Upper lobe of left lung (tissue), 6 donors: ENCODE measurements at regions not wholly inside any gene's neighbourhood (a gene's known extent, or its start where the extent isn't known, plus 50 kb on each side); places are given as distances from the start of the nearest gene placed in this dataset.
"Not testable (repeated sequence)": the region's sequence is repeated elsewhere in the genome, so short reads cannot be mapped to it uniquely, and the experiment has no call there.

ENCODE experiments used
- ATAC-seq, 2 donors: fragments of 200-7000 bp; cut with Tn5 transposase; one replicate each; pipeline ENCODE4 v1.9.1; 2022; ENCODE audit warnings: mild to moderate bottlenecking in 2 of 2, moderate library complexity in 2 of 2; ENCODE audit not compliant: low FRiP score in 2 of 2
- DNase-seq, 2 donors: peaks; one replicate each; pipeline ENCODE4 v3.0.0-alpha.2; 2019 to 2020
- H3K27ac ChIP-seq, 4 donors: fragments of 200-600 bp; sonication (generic); one replicate each; pipeline ENCODE4 v1.5.1; 2016 to 2019
- H3K27me3 ChIP-seq, 4 donors: fragments of 200-600 bp; sonication (generic); one replicate each; pipeline ENCODE4 v1.5.1; 2017 to 2019
- H3K36me3 ChIP-seq, 4 donors: fragments of 200-600 bp; sonication (generic); one replicate each; pipeline ENCODE4 v1.5.1; 2016 to 2019
- H3K4me1 ChIP-seq, 4 donors: fragments of 200-600 bp; sonication (generic); one replicate each; pipeline ENCODE4 v1.5.1; 2018 to 2019
- H3K4me3 ChIP-seq, 4 donors: fragments of 200-600 bp; sonication (generic); one replicate each; pipeline ENCODE4 v1.5.1; 2017 to 2019; ENCODE audit warnings: mild to moderate bottlenecking in 2 of 4, moderate library complexity in 1 of 4
- H3K9me3 ChIP-seq, 4 donors: fragments of 200-600 bp; sonication (generic); one replicate each; pipeline ENCODE4 v1.5.1; 2018 to 2019
- EP300 ChIP-seq, 4 donors: sonication (generic); formaldehyde crosslinking; IDR thresholded peaks; one replicate each; pipeline ENCODE4 v1.5.1; 2017; ENCODE audit warnings: antibody characterized with exemption in 4 of 4, control low read depth in 2 of 4
- POLR2A ChIP-seq, 4 donors: fragments of 450-650 bp; IDR thresholded peaks; one replicate each; pipeline ENCODE4 v1.5.1; 2016 to 2017; ENCODE audit warnings: antibody characterized with exemption in 4 of 4, mild to moderate bottlenecking in 2 of 4
- POLR2AphosphoS5 ChIP-seq, 2 donors: sonication (generic); formaldehyde crosslinking; IDR thresholded peaks; one replicate each; pipeline ENCODE4 v1.5.1; 2017; ENCODE audit warnings: antibody characterized with exemption in 2 of 2
- WGBS, 2 donors: methylation state at CpG; one replicate each; pipeline ENCODE4 v1.1.5; 2017 to 2018; 5-methylcytosine and 5-hydroxymethylcytosine counted together
- TF ChIP-seq, protein P1 (sequence below), 6 experiments: fragments of 450-650 bp in 4 of 6; fragments of 200-600 bp in 2 of 6; sonication (generic) in 2 of 6; IDR thresholded peaks; one replicate each; pipeline ENCODE4 v1.5.1; 2016 to 2019; ENCODE audit warnings: antibody characterized with exemption in 6 of 6
- donor health status: DM: no; HTN: no; CAD: no; lungs with moderate emphysema.
- donor health status: DM: no; HTN: yes; CAD: no; lungs with severe emphysema.

DNA sequence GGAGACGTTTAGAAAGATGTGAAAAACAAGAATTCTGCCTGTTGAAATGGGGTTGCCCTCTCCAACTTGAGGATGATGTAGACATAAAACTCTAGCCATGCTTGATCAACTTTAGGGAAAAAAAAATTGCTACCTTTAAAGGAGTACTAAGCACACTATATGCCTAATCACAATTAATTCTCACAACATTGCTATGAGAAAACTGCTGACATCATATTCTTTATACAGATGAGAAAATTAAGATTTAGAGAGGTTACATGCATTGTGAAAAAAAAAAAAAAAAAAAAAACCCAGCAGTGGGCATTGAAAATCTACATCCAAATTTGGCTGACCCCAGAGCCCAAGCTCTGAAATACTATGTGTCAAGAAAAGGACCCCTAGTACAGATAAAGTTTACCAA, 617.2 kb upstream of the ADGRL2 start:
- H3K4me3 ChIP-seq, result no peak overlapping the region
- no peak overlapping the region for H3K27ac ChIP-seq
- ATAC-seq (no peak), DNase-seq (no peak)
- no peaks in the 10 kb centered on the region for H3K36me3 ChIP-seq
- TF ChIP-seq, protein P1, sequence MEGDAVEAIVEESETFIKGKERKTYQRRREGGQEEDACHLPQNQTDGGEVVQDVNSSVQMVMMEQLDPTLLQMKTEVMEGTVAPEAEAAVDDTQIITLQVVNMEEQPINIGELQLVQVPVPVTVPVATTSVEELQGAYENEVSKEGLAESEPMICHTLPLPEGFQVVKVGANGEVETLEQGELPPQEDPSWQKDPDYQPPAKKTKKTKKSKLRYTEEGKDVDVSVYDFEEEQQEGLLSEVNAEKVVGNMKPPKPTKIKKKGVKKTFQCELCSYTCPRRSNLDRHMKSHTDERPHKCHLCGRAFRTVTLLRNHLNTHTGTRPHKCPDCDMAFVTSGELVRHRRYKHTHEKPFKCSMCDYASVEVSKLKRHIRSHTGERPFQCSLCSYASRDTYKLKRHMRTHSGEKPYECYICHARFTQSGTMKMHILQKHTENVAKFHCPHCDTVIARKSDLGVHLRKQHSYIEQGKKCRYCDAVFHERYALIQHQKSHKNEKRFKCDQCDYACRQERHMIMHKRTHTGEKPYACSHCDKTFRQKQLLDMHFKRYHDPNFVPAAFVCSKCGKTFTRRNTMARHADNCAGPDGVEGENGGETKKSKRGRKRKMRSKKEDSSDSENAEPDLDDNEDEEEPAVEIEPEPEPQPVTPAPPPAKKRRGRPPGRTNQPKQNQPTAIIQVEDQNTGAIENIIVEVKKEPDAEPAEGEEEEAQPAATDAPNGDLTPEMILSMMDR (IDR thresholded peaks at IDR 0.05), result no peak
- no peak for TF ChIP-seq POLR2AphosphoS5 (IDR thresholded peaks at IDR 0.05)
- TF ChIP-seq POLR2A (IDR thresholded peaks at IDR 0.05), result no peak
- no peak for TF ChIP-seq EP300 (IDR thresholded peaks at IDR 0.05)
- WGBS, 2 donors, result 50 to 83% methylated on average over 1 of the region's 1 CpG
- no peaks in the 10 kb centered on the region for H3K4me1 ChIP-seq
- no peaks in the 10 kb centered on the region for H3K9me3 ChIP-seq
- no peaks in the 10 kb centered on the region for H3K27me3 ChIP-seq

- no peak overlapping the region for H3K4me3 ChIP-seq
Observed at GRCh38 chr1:81183051-81183450, 617.7 kb upstream of the ADGRL2 start.

GRCh38 chr1:81179242-81179641, 621.5 kb upstream of the ADGRL2 start:
- ATAC-seq (peak in 1 of 2 donors; percentile 32), DNase-seq (no peak)
- H3K36me3 ChIP-seq, result no peaks in the 10 kb centered on the region
- H3K27ac ChIP-seq, result peak overlapping the region in 1 of 4 donors; percentile 24
- 45 to 57% methylated on average over 1 of the region's 1 CpG for WGBS, 2 donors
- no peak overlapping the region for H3K4me3 ChIP-seq
- H3K27me3 ChIP-seq, result no peaks in the 10 kb centered on the region
- TF ChIP-seq, protein P1 (IDR thresholded peaks at IDR 0.05), result no peak
- TF ChIP-seq EP300 (IDR thresholded peaks at IDR 0.05), result peak in 1 of 4 donors; percentile 54
- H3K9me3 ChIP-seq, result no peaks in the 10 kb centered on the region
- H3K4me1 ChIP-seq, result no peaks in the 10 kb centered on the region

More at GRCh38 chr1:81183051-81183450, 617.7 kb upstream of the ADGRL2 start:
- DNase-seq, result no peak
- no peaks in the 10 kb centered on the region for H3K36me3 ChIP-seq
- no peaks in the 10 kb centered on the region for H3K27me3 ChIP-seq
- no peak overlapping the region for H3K27ac ChIP-seq
- whole genome bisulfite sequencing, 2 donors, result 74 to 75% methylated on average over 6 of the region's 6 CpGs
- no peak for ATAC-seq
- no peaks in the 10 kb centered on the region for H3K9me3 ChIP-seq
- TF ChIP-seq POLR2AphosphoS5 (IDR thresholded peaks at IDR 0.05), result no peak
- no peak for TF ChIP-seq EP300 (IDR thresholded peaks at IDR 0.05)
- TF ChIP-seq POLR2A (IDR thresholded peaks at IDR 0.05), result no peak
- no peaks in the 10 kb centered on the region for H3K4me1 ChIP-seq

DNA sequence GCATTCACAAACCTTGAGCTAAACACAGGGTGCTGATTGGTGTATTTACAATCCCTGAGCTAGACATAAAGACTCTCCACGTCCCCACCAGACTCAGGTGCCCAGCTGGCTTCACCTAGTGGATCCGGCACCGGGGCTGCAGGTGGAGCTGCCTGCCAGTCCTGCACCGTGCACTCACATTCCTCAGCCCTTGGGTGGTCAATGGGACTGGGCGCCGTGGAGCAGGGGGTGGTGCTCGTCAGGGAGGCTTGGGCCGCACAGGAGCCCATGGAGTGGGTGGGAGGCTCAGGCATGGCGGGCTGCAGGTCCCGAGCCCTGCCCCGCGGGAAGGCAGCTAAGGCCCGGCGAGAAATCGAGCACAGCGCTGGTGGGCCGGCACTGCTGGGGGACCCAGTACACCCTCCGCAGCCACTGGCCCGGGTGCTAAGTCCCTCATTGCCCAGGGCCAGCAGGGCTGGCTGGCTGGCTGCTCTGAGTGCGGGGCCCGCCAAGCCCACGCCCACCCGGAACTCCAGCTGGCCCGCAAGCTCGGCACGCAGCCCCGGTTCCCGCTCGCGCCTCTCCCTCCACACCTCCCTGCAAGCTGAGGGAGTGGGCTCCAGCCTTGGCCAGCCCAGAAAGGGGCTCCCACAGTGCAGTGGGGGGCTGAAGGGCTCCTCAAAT, 622.2 kb upstream of the ADGRL2 start:
- not testable (repeated sequence) for H3K9me3 ChIP-seq, H3K4me1 ChIP-seq, H3K36me3 ChIP-seq, H3K27me3 ChIP-seq, H3K4me3 ChIP-seq, ATAC-seq
- 96% methylated on average over 10 to 12 of the region's 30 CpGs for WGBS, 2 donors
- DNase-seq, result peak in 1 of 2 donors; percentile 74
- H3K27ac ChIP-seq, result peak overlapping the region in 1 of 4 donors; percentile 24

- Histone ChIP-seq H3K4me3 (no peak overlapping the region), H3K36me3 (no peaks in the 10 kb centered on the region), H3K27ac (no peak overlapping the region), H3K9me3 (peaks cover 0 to 19% (median 6%) of the 10 kb centered on the region in 4 donors), H3K4me1 (no peaks in the 10 kb centered on the region), H3K27me3 (no peaks in the 10 kb centered on the region)
- DNase-seq, result no peak
- ATAC-seq, result peak in 1 of 2 donors; percentile 30
- 91 to 94% methylated on average over 2 of the region's 2 CpGs for WGBS, 2 donors
- TF ChIP-seq POLR2A (IDR thresholded peaks at IDR 0.05), result no peak
- no peak for TF ChIP-seq EP300 (IDR thresholded peaks at IDR 0.05)
- TF ChIP-seq POLR2AphosphoS5 (IDR thresholded peaks at IDR 0.05), result no peak
- TF ChIP-seq, protein P1 (IDR thresholded peaks at IDR 0.05), result no peak
Observed at GRCh38 chr1:81174811-81175476, 625.8 kb upstream of the ADGRL2 start.

DNA sequence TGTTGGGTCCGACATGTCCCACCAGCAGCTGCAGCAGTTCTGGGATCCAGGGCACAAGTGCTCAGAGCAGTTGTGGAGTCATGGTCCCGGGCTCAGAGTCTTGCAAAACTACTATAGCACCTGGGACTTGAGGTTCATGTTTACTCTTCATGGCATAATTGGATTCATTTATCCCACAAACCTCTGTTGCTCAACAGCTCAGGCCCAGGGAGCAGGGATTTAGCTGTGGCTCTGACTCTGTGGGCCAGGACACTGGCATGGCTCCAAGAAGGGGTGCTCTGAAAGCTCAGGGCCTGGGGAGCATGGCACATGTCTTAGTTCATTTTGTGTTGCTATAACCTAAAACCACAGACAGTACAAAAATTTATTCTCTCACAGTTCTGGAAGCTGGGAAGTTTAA, 626.7 kb upstream of the ADGRL2 start:
- no peaks in the 10 kb centered on the region for H3K27me3 ChIP-seq
- no peak for DNase-seq
- no peak overlapping the region for H3K4me3 ChIP-seq
- no peaks in the 10 kb centered on the region for H3K36me3 ChIP-seq
- WGBS, 2 donors, result 84 to 89% methylated on average over 2 of the region's 2 CpGs
- no peak for ATAC-seq
- H3K27ac ChIP-seq, result no peak overlapping the region
- peaks cover 0 to 19% (median 6%) of the 10 kb centered on the region in 4 donors for H3K9me3 ChIP-seq
- no peaks in the 10 kb centered on the region for H3K4me1 ChIP-seq
- TF ChIP-seq POLR2A (IDR thresholded peaks at IDR 0.05) (no peak), EP300 (IDR thresholded peaks at IDR 0.05) (no peak), POLR2AphosphoS5 (IDR thresholded peaks at IDR 0.05) (no peak)
- TF ChIP-seq, protein P1 (IDR thresholded peaks at IDR 0.05), result no peak
